CD4-positive, alpha-beta memory T cell (primary cell): ENCODE measurements at regions not wholly inside any gene's neighbourhood (a gene's known extent, or its start where the extent isn't known, plus 50 kb on each side); places are given as distances from the start of the nearest gene placed in this dataset.

Source experiments
- CTCF ChIA-PET: fragments of 350-600 bp; sonication (Branson Sonifier 250); formaldehyde crosslinking; loops from one replicate; lab custom pipeline; 2021; ENCODE audit warnings: inconsistent platforms; ENCODE audit not compliant: partially characterized antibody; lab: Charles Lee
- POLR2A ChIA-PET: fragments of 350-600 bp; sonication (Branson Sonifier 250); formaldehyde crosslinking; loops from one replicate; lab custom pipeline; 2021; ENCODE audit not compliant: partially characterized antibody; lab: Charles Lee
- DNase-seq, 5 donors: peaks; one replicate each; pipeline versions ENCODE4 v3.0.0 to v3.0.0-alpha.2; 2020 to 2022; ENCODE audit warnings: mixed read lengths in 1 of 5
- H3K27ac ChIP-seq: one replicate; pipeline ENCODE4 v1.7.0; 2013; ENCODE audit warnings: low read depth, low read length
- H3K27me3 ChIP-seq: 2 replicates; pipeline ENCODE4 v1.7.0; 2013; ENCODE audit warnings: mild to moderate bottlenecking, low read length, moderate library complexity; ENCODE audit not compliant: insufficient read depth
- H3K36me3 ChIP-seq: 2 replicates; pipeline ENCODE4 v1.7.0; 2013; ENCODE audit warnings: mild to moderate bottlenecking, low read length, moderate library complexity; ENCODE audit not compliant: insufficient read depth
- H3K4me1 ChIP-seq: 2 replicates; pipeline ENCODE4 v1.7.0; 2013; ENCODE audit warnings: mild to moderate bottlenecking, low read length, moderate library complexity; ENCODE audit not compliant: insufficient read depth
- H3K4me3 ChIP-seq, 2 donors: one replicate each; pipeline ENCODE4 v1.7.0; 2013; ENCODE audit warnings: low read length in 2 of 2, mild to moderate bottlenecking in 1 of 2
- H3K9me3 ChIP-seq, 2 donors: one replicate each; pipeline ENCODE4 v1.7.0; 2013; ENCODE audit warnings: low read length in 2 of 2, control low read depth in 1 of 2; ENCODE audit not compliant: control insufficient read depth in 1 of 2
- H3K27ac Mint-ChIP-seq, 7 donors: one replicate each; pipeline ENCODE4 v1.8.0; 2020 to 2021; ENCODE audit warnings: mixed read lengths in 7 of 7, mild to moderate bottlenecking in 6 of 7, inconsistent platforms in 3 of 7, moderate library complexity in 3 of 7
- H3K27me3 Mint-ChIP-seq, 2 donors: one replicate each; pipeline ENCODE4 v1.8.0; 2020 to 2021; ENCODE audit warnings: mixed read lengths in 2 of 2
- H3K36me3 Mint-ChIP-seq, 2 donors: one replicate each; pipeline ENCODE4 v1.8.0; 2020 to 2021; ENCODE audit warnings: mixed read lengths in 2 of 2, inconsistent platforms in 1 of 2, mild to moderate bottlenecking in 1 of 2
- H3K4me1 Mint-ChIP-seq, 4 donors: one replicate each; pipeline ENCODE4 v1.8.0; 2020 to 2021; ENCODE audit warnings: mixed read lengths in 4 of 4, mild to moderate bottlenecking in 1 of 4
- H3K4me3 Mint-ChIP-seq, 8 donors: one replicate each; pipeline ENCODE4 v1.8.0; 2020 to 2021; ENCODE audit warnings: mixed read lengths in 8 of 8, mild to moderate bottlenecking in 7 of 8, moderate library complexity in 6 of 8, inconsistent platforms in 3 of 8
- H3K9me3 Mint-ChIP-seq, 8 donors: one replicate each; pipeline ENCODE4 v1.8.0; 2020 to 2021; ENCODE audit warnings: mixed read lengths in 8 of 8, mild to moderate bottlenecking in 5 of 8, inconsistent platforms in 3 of 8, moderate library complexity in 1 of 8
- intact Hi-C: fragments of 100-400 bp; cut with micrococcal nuclease; formaldehyde crosslinking; loops from one replicate; pipeline ENCODE4 v1.15.1; 2023

DNA sequence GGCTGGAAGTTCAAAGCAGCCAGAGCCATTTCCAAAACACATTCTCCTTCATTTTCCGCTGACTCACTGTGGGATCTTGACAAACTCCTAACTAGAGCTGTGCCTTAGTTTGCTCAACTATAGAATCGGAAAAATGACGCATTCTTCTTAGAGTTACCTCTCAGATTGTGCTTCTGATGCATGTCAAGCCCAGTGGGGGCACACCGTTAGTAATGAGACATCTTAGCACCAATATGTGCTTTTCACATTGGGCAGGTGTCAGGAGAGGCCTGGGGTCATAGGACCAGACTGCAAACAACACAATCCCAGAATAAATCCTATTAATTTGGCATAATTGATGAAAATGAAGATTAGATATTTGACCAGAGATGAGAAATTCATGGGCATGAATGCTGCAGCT is 71.3 kb upstream of the UBE3A start:
- H3K4me3 Mint-ChIP-seq = no peak overlapping the region
- ChIA-PET POLR2A (no interaction called here), CTCF (interaction anchor here (1.0 to 3.2 kb wide), 6 partner anchors 9 to 747 kb away, joined by 3 to 21 read pairs (median 6); no protein-coding TSS in a partner anchor)
- H3K9me3 Mint-ChIP-seq = no peaks in the 10 kb centered on the region
- H3K27ac ChIP-seq = no peak overlapping the region
- H3K36me3 Mint-ChIP-seq = no peaks in the 10 kb centered on the region
- no peak for DNase-seq
- no peaks in the 10 kb centered on the region for H3K4me1 ChIP-seq
- no peaks in the 10 kb centered on the region for H3K9me3 ChIP-seq
- no peaks in the 10 kb centered on the region for H3K27me3 ChIP-seq
- H3K27ac Mint-ChIP-seq = no peak overlapping the region
- H3K4me3 ChIP-seq = no peak overlapping the region
- H3K4me1 Mint-ChIP-seq = no peaks in the 10 kb centered on the region
- H3K27me3 Mint-ChIP-seq = peaks cover 4 to 9% of the 10 kb centered on the region in 2 donors
- intact Hi-C loops = no loop called here
- no peaks in the 10 kb centered on the region for H3K36me3 ChIP-seq

- no peaks in the 10 kb centered on the region for H3K4me1 Mint-ChIP-seq
- Histone ChIP-seq H3K36me3 (no peaks in the 10 kb centered on the region), H3K4me1 (no peaks in the 10 kb centered on the region), H3K4me3 (no peak overlapping the region), H3K27me3 (no peaks in the 10 kb centered on the region), H3K27ac (no peak overlapping the region), H3K9me3 (no peaks in the 10 kb centered on the region)
- no peak for DNase-seq
- H3K9me3 Mint-ChIP-seq = no peaks in the 10 kb centered on the region
- no peaks in the 10 kb centered on the region for H3K36me3 Mint-ChIP-seq
- H3K4me3 Mint-ChIP-seq = no peak overlapping the region
- ChIA-PET CTCF (interaction anchor here (1.1 to 3.2 kb wide), 5 partner anchors 9 to 748 kb away, joined by 3 to 21 read pairs (median 4); no protein-coding TSS in a partner anchor), POLR2A (no interaction called here)
- peaks cover 4 to 9% of the 10 kb centered on the region in 2 donors for H3K27me3 Mint-ChIP-seq
- intact Hi-C loops = no loop called here
- no peak overlapping the region for H3K27ac Mint-ChIP-seq
Observed at GRCh38 chr15:25509703-25510102, 70.9 kb upstream of the UBE3A start.

DNA sequence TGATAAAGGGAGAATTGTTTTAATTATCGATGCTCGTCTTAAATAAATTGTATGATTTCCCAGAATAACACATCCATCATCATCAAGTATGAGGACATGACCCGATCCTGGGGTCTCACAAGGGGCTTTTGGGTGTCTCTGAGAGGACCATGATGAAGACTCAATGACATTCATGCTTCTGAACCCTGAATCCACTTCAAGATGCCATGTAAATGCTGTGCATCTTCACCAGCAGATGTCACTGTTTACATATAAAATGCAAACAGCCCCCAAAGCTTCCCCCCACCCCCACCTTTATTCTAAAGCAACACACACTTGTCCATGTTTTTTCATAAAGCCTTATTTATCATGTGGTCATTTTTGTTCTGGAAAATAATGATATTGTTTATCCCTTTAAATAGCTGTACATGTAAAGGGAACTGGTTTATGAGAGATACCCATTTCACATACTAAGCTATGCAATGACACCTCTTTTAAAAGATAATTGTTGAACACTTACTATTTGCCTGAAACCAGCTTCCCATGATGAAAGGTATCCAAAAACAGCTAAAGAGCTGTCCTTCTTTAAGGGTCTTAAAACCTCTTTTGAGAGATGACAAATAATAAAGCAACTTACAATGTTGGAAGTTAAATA is 69.7 kb upstream of the UBE3A start:
- no peaks in the 10 kb centered on the region for H3K4me1 ChIP-seq
- no peak overlapping the region for H3K4me3 ChIP-seq
- Mint-ChIP-seq H3K27ac (no peak overlapping the region), H3K4me3 (no peak overlapping the region), H3K9me3 (no peaks in the 10 kb centered on the region), H3K4me1 (no peaks in the 10 kb centered on the region), H3K36me3 (no peaks in the 10 kb centered on the region), H3K27me3 (peaks cover 2 to 9% of the 10 kb centered on the region in 2 donors)
- peak in 2 of 5 donors; percentile 4 for DNase-seq
- H3K27ac ChIP-seq = no peak overlapping the region
- CTCF ChIA-PET = interaction anchor here (0.6 to 3.2 kb wide), 14 partner anchors 7 to 1706 kb away, joined by 3 to 21 read pairs (median 5); no protein-coding TSS in a partner anchor
- H3K36me3 ChIP-seq = no peaks in the 10 kb centered on the region
- intact Hi-C loops = loop anchor here (1.0 kb wide), 1 partner anchor 426 kb away; no protein-coding TSS in a partner anchor
- POLR2A ChIA-PET = no interaction called here
- no peaks in the 10 kb centered on the region for H3K27me3 ChIP-seq
- no peaks in the 10 kb centered on the region for H3K9me3 ChIP-seq

GRCh38 chr15:25504307-25504706 is 65.5 kb upstream of the UBE3A start:
- no peak overlapping the region for H3K4me3 ChIP-seq
- no peaks in the 10 kb centered on the region for H3K4me1 Mint-ChIP-seq
- no peak overlapping the region for H3K4me3 Mint-ChIP-seq
- CTCF ChIA-PET = interaction anchor here (2.1 kb wide), 1 partner anchor 1862 kb away, joined by 4 read pairs; no protein-coding TSS in a partner anchor
- no peak for DNase-seq
- H3K27me3 Mint-ChIP-seq = peaks cover 2 to 7% of the 10 kb centered on the region in 2 donors
- no peaks in the 10 kb centered on the region for H3K36me3 Mint-ChIP-seq
- no peak overlapping the region for H3K27ac ChIP-seq
- no peaks in the 10 kb centered on the region for H3K27me3 ChIP-seq
- no peak overlapping the region for H3K27ac Mint-ChIP-seq
- H3K4me1 ChIP-seq = no peaks in the 10 kb centered on the region
- H3K9me3 ChIP-seq = no peaks in the 10 kb centered on the region
- POLR2A ChIA-PET = no interaction called here
- H3K9me3 Mint-ChIP-seq = no peaks in the 10 kb centered on the region
- H3K36me3 ChIP-seq = no peaks in the 10 kb centered on the region
- intact Hi-C loops = loop anchor here (5.0 kb wide), 1 partner anchor 742 kb away; no protein-coding TSS in a partner anchor

- POLR2A ChIA-PET = no interaction called here
- Histone ChIP-seq H3K4me1 (no peaks in the 10 kb centered on the region), H3K36me3 (no peaks in the 10 kb centered on the region), H3K27me3 (no peaks in the 10 kb centered on the region), H3K4me3 (no peak overlapping the region), H3K27ac (no peak overlapping the region), H3K9me3 (no peaks in the 10 kb centered on the region)
- intact Hi-C loops = loop anchor here (5.0 kb wide), 1 partner anchor 740 kb away; no protein-coding TSS in a partner anchor
- H3K9me3 Mint-ChIP-seq = no peaks in the 10 kb centered on the region
- H3K4me1 Mint-ChIP-seq = no peaks in the 10 kb centered on the region
- H3K4me3 Mint-ChIP-seq = no peak overlapping the region
- peaks cover under 1 to 1% of the 10 kb centered on the region in 2 donors for H3K27me3 Mint-ChIP-seq
- H3K36me3 Mint-ChIP-seq = no peaks in the 10 kb centered on the region
- peak in 3 of 5 donors; percentile 14 to 23 (median 18) for DNase-seq
- H3K27ac Mint-ChIP-seq = peak overlapping the region in 1 of 7 donors; percentile 33
- CTCF ChIA-PET = interaction anchor here (0.6 to 4.0 kb wide), 6 partner anchors 8 to 1860 kb away, joined by 3 to 21 read pairs (median 6); no protein-coding TSS in a partner anchor
Observed at GRCh38 chr15:25501828-25502446, 63.1 kb upstream of the UBE3A start.

GRCh38 chr15:25498835-25499234 is 60.0 kb upstream of the UBE3A start:
- Mint-ChIP-seq H3K4me3 (no peak overlapping the region), H3K36me3 (no peaks in the 10 kb centered on the region), H3K4me1 (no peaks in the 10 kb centered on the region), H3K27me3 (peaks cover 0 to 1% of the 10 kb centered on the region in 2 donors), H3K27ac (no peak overlapping the region), H3K9me3 (peaks cover 0 to 11% (median 0%) of the 10 kb centered on the region in 8 donors)
- H3K4me1 ChIP-seq = no peaks in the 10 kb centered on the region
- no peak for DNase-seq
- no peaks in the 10 kb centered on the region for H3K27me3 ChIP-seq
- no peak overlapping the region for H3K27ac ChIP-seq
- ChIA-PET CTCF (interaction anchor here (0.8 to 4.0 kb wide), 3 partner anchors 10 to 16 kb away, joined by 3 to 21 read pairs (median 5); no protein-coding TSS in a partner anchor), POLR2A (no interaction called here)
- H3K9me3 ChIP-seq = no peaks in the 10 kb centered on the region
- intact Hi-C loops = no loop called here
- H3K4me3 ChIP-seq = no peak overlapping the region
- no peaks in the 10 kb centered on the region for H3K36me3 ChIP-seq

DNA sequence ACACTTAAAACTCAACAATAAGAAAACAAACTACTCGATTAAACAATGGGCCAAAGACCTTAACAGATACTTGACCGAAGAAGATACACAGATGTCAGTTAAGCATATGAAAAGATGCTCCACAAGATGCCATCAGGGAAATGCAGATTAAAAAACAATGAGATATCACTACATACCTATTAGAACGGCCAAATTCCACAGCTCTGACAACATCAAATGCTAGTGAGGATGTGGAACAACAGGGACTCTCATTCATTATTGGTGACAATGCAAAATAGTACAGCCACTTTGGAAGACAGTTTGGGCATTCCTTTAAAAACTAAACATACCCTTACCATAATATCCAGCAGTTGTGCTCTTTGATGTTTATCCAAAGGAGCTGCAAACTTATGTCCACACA is 59.1 kb upstream of the UBE3A start:
- no peaks in the 10 kb centered on the region for H3K36me3 Mint-ChIP-seq
- ChIA-PET CTCF (interaction anchor here (0.8 to 0.9 kb wide), 2 partner anchors 11 to 17 kb away, joined by 3 to 5 read pairs; no protein-coding TSS in a partner anchor), POLR2A (no interaction called here)
- no peak overlapping the region for H3K4me3 Mint-ChIP-seq
- Histone ChIP-seq H3K4me3 (no peak overlapping the region), H3K27me3 (no peaks in the 10 kb centered on the region), H3K27ac (no peak overlapping the region), H3K4me1 (no peaks in the 10 kb centered on the region), H3K36me3 (no peaks in the 10 kb centered on the region), H3K9me3 (no peaks in the 10 kb centered on the region)
- peaks cover 0 to 1% of the 10 kb centered on the region in 2 donors for H3K27me3 Mint-ChIP-seq
- no peak overlapping the region for H3K27ac Mint-ChIP-seq
- intact Hi-C loops = no loop called here
- no peaks in the 10 kb centered on the region for H3K4me1 Mint-ChIP-seq
- no peak for DNase-seq
- H3K9me3 Mint-ChIP-seq = peaks cover 0 to 13% (median 4%) of the 10 kb centered on the region in 8 donors
